ENCODE measurements at regions not wholly inside any gene's neighbourhood (a gene's known extent, or its start where the extent isn't known, plus 50 kb on each side); places are given as distances from the start of the nearest gene placed in this dataset.

GRCh38 chr5:12910641-12911040 is 1006.4 kb upstream of the CTNND2 start:
- Histone ChIP-seq H3K36me3 (no peaks in the 10 kb centered on the region), H3K9me3 (no peaks in the 10 kb centered on the region), H3K27me3 (replicated peaks; ENCODE audit: insufficient read depth) (no peaks in the 10 kb centered on the region), H3K27ac (no peak overlapping the region), H3K4me1 (ENCODE audit: control insufficient read depth in 1 of 2, low read depth in 2 of 2) (no peaks in the 10 kb centered on the region), H3K4me3 (no peak overlapping the region)
- DNase-seq (ENCODE audit: low spot score) (no peak), ATAC-seq (ENCODE audit: insufficient number of reproducible peaks, low FRiP score, low read depth) (no peak)
- TF ChIP-seq CTCF (IDR thresholded peaks at IDR 0.05), result no peak

GRCh38 chr5:12902611-12903010 is 998.4 kb upstream of the CTNND2 start:
- DNase-seq (ENCODE audit: low spot score), result no peak
- H3K9me3 ChIP-seq, result no peaks in the 10 kb centered on the region
- no peaks in the 10 kb centered on the region for H3K36me3 ChIP-seq

GRCh38 chr5:12901696-12902095 is 997.5 kb upstream of the CTNND2 start:
- H3K36me3 ChIP-seq, result no peaks in the 10 kb centered on the region
- no peak for TF ChIP-seq CTCF (IDR thresholded peaks at IDR 0.05)
- DNase-seq (ENCODE audit: low spot score) (no peak), ATAC-seq (ENCODE audit: insufficient number of reproducible peaks, low FRiP score, low read depth) (no peak)
- H3K27me3 ChIP-seq (replicated peaks; ENCODE audit: insufficient read depth), result no peaks in the 10 kb centered on the region
- no peak overlapping the region for H3K27ac ChIP-seq
- H3K9me3 ChIP-seq, result no peaks in the 10 kb centered on the region
- no peaks in the 10 kb centered on the region for H3K4me1 ChIP-seq (ENCODE audit: control insufficient read depth in 1 of 2, low read depth in 2 of 2)
- no peak overlapping the region for H3K4me3 ChIP-seq

More at GRCh38 chr5:12902611-12903010, 998.4 kb upstream of the CTNND2 start:
- no peak for ATAC-seq (ENCODE audit: insufficient number of reproducible peaks, low FRiP score, low read depth)
- no peaks in the 10 kb centered on the region for H3K27me3 ChIP-seq (replicated peaks; ENCODE audit: insufficient read depth)
- no peak overlapping the region for H3K4me3 ChIP-seq
- H3K4me1 ChIP-seq (ENCODE audit: control insufficient read depth in 1 of 2, low read depth in 2 of 2), result no peaks in the 10 kb centered on the region
- no peak for TF ChIP-seq CTCF (IDR thresholded peaks at IDR 0.05)
- H3K27ac ChIP-seq, result no peak overlapping the region

GRCh38 chr5:12896086-12896485 is 991.8 kb upstream of the CTNND2 start:
- no peaks in the 10 kb centered on the region for H3K4me1 ChIP-seq (ENCODE audit: control insufficient read depth in 1 of 2, low read depth in 2 of 2)
- H3K27me3 ChIP-seq (replicated peaks; ENCODE audit: insufficient read depth), result no peaks in the 10 kb centered on the region
- ATAC-seq (ENCODE audit: insufficient number of reproducible peaks, low FRiP score, low read depth) (no peak), DNase-seq (ENCODE audit: low spot score) (no peak)
- no peaks in the 10 kb centered on the region for H3K36me3 ChIP-seq
- no peak for TF ChIP-seq CTCF (IDR thresholded peaks at IDR 0.05)
- H3K27ac ChIP-seq, result no peak overlapping the region
- no peaks in the 10 kb centered on the region for H3K9me3 ChIP-seq
- no peak overlapping the region for H3K4me3 ChIP-seq

- DNase-seq (ENCODE audit: low spot score) (no peak), ATAC-seq (ENCODE audit: insufficient number of reproducible peaks, low FRiP score, low read depth) (no peak)
- TF ChIP-seq CTCF (IDR thresholded peaks at IDR 0.05), result no peak
Observed at GRCh38 chr5:12885018-12885417, 980.8 kb upstream of the CTNND2 start.

More at GRCh38 chr5:12885018-12885417, 980.8 kb upstream of the CTNND2 start:
- Histone ChIP-seq H3K9me3 (no peaks in the 10 kb centered on the region), H3K36me3 (no peaks in the 10 kb centered on the region), H3K27ac (no peak overlapping the region), H3K4me3 (no peak overlapping the region), H3K27me3 (replicated peaks; ENCODE audit: insufficient read depth) (no peaks in the 10 kb centered on the region), H3K4me1 (ENCODE audit: control insufficient read depth in 1 of 2, low read depth in 2 of 2) (no peaks in the 10 kb centered on the region)

Data from thoracic aorta (tissue), 2 donors.